Epithelial cell of prostate (primary cell): ENCODE measurements at regions not wholly inside any gene's neighbourhood (a gene's known extent, or its start where the extent isn't known, plus 50 kb on each side); places are given as distances from the start of the nearest gene placed in this dataset.
"Not testable (repeated sequence)": the region's sequence is repeated elsewhere in the genome, so short reads cannot be mapped to it uniquely, and the experiment has no call there.

Source experiments
- DNase-seq: peaks from one replicate; pipeline ENCODE4 v3.0.0-alpha.2; 2011; ENCODE audit warnings: low read depth, low spot score
- H3K27ac ChIP-seq: fragments of 450-650 bp; 2 replicates; pipeline ENCODE4 v1.5.1; 2017; ENCODE audit warnings: mild to moderate bottlenecking

GRCh38 chr10:29736366-29737073, 101.7 kb upstream of the SVIL start:
- peak overlapping the region; percentile 85 for H3K27ac ChIP-seq

GRCh38 chr10:29735628-29736365, 101.0 kb upstream of the SVIL start:
- peak; percentile 52 for DNase-seq
- peak overlapping the region; percentile 85 for H3K27ac ChIP-seq

More at GRCh38 chr10:29736366-29737073, 101.7 kb upstream of the SVIL start:
- DNase-seq = no peak

- peak overlapping the region; percentile 85 for H3K27ac ChIP-seq
- no peak for DNase-seq
Measured at GRCh38 chr10:29734962-29735627, 100.3 kb upstream of the SVIL start.

- no peak for DNase-seq
- peak overlapping the region; percentile 85 for H3K27ac ChIP-seq
Measured at GRCh38 chr10:29734640-29734961, 99.8 kb upstream of the SVIL start.

- no peak for DNase-seq
- no peak overlapping the region for H3K27ac ChIP-seq
Measured at GRCh38 chr10:29733323-29733722, 98.6 kb upstream of the SVIL start.

GRCh38 chr10:29732918-29733317, 98.1 kb upstream of the SVIL start:
- no peak for DNase-seq
- no peak overlapping the region for H3K27ac ChIP-seq

- no peak for DNase-seq
- no peak overlapping the region for H3K27ac ChIP-seq
Measured at GRCh38 chr10:29731760-29732159, 97.0 kb upstream of the SVIL start.

- H3K27ac ChIP-seq = no peak overlapping the region
- DNase-seq = no peak
Measured at GRCh38 chr10:29730969-29731368, 96.2 kb upstream of the SVIL start.

GRCh38 chr10:29730458-29730857, 95.7 kb upstream of the SVIL start:
- H3K27ac ChIP-seq = no peak overlapping the region

GRCh38 chr10:29728541-29729049, 93.8 kb upstream of the SVIL start:
- no peak for DNase-seq
- no peak overlapping the region for H3K27ac ChIP-seq

More at GRCh38 chr10:29730458-29730857, 95.7 kb upstream of the SVIL start:
- no peak for DNase-seq

GRCh38 chr10:29725927-29726326, 91.2 kb upstream of the SVIL start:
- H3K27ac ChIP-seq = not testable (repeated sequence)

GRCh38 chr10:29725133-29725720, 90.5 kb upstream of the SVIL start:
- H3K27ac ChIP-seq = no peak overlapping the region

More at GRCh38 chr10:29725927-29726326, 91.2 kb upstream of the SVIL start:
- not testable (repeated sequence) for DNase-seq

GRCh38 chr10:29723726-29724125, 89.0 kb upstream of the SVIL start:
- no peak overlapping the region for H3K27ac ChIP-seq
- DNase-seq = no peak

More at GRCh38 chr10:29725133-29725720, 90.5 kb upstream of the SVIL start:
- no peak for DNase-seq

- H3K27ac ChIP-seq = no peak overlapping the region
- DNase-seq = no peak
Measured at GRCh38 chr10:29722777-29723176, 88.0 kb upstream of the SVIL start.

GRCh38 chr10:29720149-29720548, 85.4 kb upstream of the SVIL start:
- H3K27ac ChIP-seq = no peak overlapping the region
- no peak for DNase-seq

GRCh38 chr10:29719281-29719675, 84.5 kb upstream of the SVIL start:
- no peak for DNase-seq
- no peak overlapping the region for H3K27ac ChIP-seq

GRCh38 chr10:29715296-29715695, 80.5 kb upstream of the SVIL start:
- no peak overlapping the region for H3K27ac ChIP-seq
- no peak for DNase-seq

GRCh38 chr10:29714096-29714874, 79.5 kb upstream of the SVIL start:
- peak overlapping the region; percentile 39 for H3K27ac ChIP-seq
- peak; percentile 62 for DNase-seq

GRCh38 chr10:29713450-29713849, 78.7 kb upstream of the SVIL start:
- no peak for DNase-seq
- H3K27ac ChIP-seq = no peak overlapping the region

- no peak overlapping the region for H3K27ac ChIP-seq
- DNase-seq = no peak
Measured at GRCh38 chr10:29712108-29712507, 77.3 kb upstream of the SVIL start.
